Erythroblast (primary cell): ENCODE measurements at regions not wholly inside any gene's neighbourhood (a gene's known extent, or its start where the extent isn't known, plus 50 kb on each side); places are given as distances from the start of the nearest gene placed in this dataset.

Experiments
- DNase-seq, 2 experiments: peaks; one replicate each; lab custom pipeline; 2025; lab: John Stamatoyannopoulos, UW
- GATA1 ChIP-seq: IDR thresholded peaks from 2 replicates; pipeline ENCODE4 v1.6.1; 2011; ENCODE audit warnings: low read depth, mild to moderate bottlenecking, control low read depth, low read length, moderate library complexity
- POLR2A ChIP-seq: IDR thresholded peaks from 2 replicates; pipeline ENCODE4 v1.6.1; 2011; ENCODE audit warnings: mild to moderate bottlenecking, low read length

GRCh38 chr9:515665-516064, 301.0 kb downstream of the DOCK8 start:
- no peak for DNase-seq
- TF ChIP-seq POLR2A (no peak), GATA1 (no peak)

DNA sequence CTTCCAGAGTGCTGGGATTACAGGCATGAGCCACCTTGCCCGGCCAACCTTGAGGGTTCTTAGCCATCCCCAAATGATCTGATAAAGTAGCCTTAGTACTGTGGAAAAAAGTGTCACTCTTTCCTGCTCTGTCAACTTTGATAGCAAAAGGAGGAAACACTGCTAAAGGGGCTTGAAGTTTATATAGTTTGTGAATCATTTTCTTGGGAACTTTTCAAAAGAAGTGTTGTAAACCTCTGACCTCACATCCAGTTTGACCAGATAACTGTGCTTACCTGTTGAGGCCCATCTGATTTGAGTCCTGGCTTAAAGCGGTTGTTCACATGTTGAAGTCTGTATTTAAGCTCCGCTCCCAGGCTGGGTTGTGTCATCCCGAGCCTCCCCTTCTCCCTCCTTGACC, 303.3 kb downstream of the DOCK8 start:
- TF ChIP-seq POLR2A: no peak
- no peak for TF ChIP-seq GATA1
- DNase-seq: no peak

GRCh38 chr9:518540-518939, 303.9 kb downstream of the DOCK8 start:
- no peak for TF ChIP-seq POLR2A
- no peak for TF ChIP-seq GATA1
- DNase-seq: no peak

DNA sequence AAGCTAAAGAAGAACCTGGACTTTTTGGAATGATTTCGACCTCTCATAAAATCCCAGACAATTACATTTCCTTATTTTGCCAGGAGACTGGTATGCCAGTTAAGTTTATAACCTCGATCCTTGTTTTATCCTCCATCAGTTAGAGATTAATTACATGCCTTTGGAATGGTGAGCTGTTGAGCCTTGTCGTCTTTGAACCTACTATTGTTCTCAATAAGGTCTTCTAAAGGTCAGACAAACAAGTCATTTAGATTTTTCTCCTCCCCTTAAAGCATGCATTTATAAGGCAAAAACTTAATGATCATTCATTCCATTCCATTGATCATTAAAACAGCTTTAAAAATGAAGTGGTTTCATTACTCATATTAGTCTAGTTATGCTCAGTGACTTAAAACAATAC, 304.9 kb downstream of the DOCK8 start:
- TF ChIP-seq GATA1: no peak
- no peak for TF ChIP-seq POLR2A
- no peak for DNase-seq

GRCh38 chr9:520302-520701, 305.6 kb downstream of the DOCK8 start:
- TF ChIP-seq POLR2A: no peak
- no peak for TF ChIP-seq GATA1
- DNase-seq: no peak

DNA sequence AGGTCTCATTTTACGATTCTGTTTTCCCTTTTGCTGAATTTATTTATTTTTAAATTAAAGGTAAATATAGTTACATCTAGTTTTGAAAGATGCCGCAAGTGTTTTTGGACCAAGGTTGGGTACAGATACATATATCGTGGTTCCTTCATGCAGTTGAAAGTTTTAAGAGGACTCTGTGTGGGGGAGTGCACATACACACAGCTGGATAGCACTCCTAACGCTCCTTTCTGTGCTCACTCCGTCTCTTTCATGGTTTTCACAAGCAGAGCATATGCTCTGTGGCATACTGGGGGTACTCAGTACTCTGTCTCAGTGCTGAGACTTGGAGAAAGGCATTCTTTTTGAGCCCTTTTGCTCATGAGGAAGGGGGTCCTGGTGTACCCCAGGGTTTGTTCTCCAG, 307.5 kb downstream of the DOCK8 start:
- TF ChIP-seq GATA1: no peak
- TF ChIP-seq POLR2A: no peak
- no peak for DNase-seq

GRCh38 chr9:522658-523057, 308.0 kb downstream of the DOCK8 start:
- DNase-seq: no peak
- TF ChIP-seq GATA1 (no peak), POLR2A (no peak)

GRCh38 chr9:523444-523843, 308.8 kb downstream of the DOCK8 start:
- TF ChIP-seq GATA1: no peak
- TF ChIP-seq POLR2A: no peak
- no peak for DNase-seq

- DNase-seq: no peak
- TF ChIP-seq GATA1: no peak
- no peak for TF ChIP-seq POLR2A
Measured at GRCh38 chr9:524008-524407, 309.3 kb downstream of the DOCK8 start.

DNA sequence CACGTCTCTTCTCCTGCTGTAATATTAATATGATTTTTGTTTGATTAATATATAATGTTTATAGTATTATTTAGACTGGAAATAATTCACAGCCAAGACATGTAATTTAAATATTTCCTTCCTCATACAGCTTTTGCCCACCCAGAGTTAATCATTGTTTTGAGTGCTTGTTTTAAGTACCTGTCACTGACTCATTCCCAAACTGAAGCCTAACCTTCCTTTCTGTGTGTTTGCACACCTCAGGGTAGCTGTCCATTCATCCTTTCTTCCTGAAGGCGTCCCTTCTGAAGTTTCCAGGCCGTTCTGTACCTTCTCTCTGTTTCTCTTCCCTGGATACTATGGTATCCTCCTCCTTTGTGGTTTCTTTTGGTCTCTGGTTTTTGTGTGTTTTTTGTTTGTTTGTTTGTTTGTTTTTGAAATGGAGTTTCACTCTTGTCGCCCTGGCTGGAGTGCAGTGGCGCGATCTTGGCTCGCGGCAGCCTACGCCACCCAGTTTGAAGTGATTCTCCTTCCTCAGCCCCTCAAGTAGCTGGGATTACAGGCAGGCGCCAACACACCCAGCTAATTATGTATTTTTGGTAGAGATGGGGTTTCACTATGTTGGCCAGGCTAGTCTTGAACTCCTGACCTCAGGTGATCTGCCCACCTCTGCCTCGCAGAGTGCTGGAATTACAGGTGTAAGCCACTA, 312.4 kb downstream of the DOCK8 start:
- DNase-seq: no peak
- TF ChIP-seq POLR2A (no peak), GATA1 (no peak)

DNA sequence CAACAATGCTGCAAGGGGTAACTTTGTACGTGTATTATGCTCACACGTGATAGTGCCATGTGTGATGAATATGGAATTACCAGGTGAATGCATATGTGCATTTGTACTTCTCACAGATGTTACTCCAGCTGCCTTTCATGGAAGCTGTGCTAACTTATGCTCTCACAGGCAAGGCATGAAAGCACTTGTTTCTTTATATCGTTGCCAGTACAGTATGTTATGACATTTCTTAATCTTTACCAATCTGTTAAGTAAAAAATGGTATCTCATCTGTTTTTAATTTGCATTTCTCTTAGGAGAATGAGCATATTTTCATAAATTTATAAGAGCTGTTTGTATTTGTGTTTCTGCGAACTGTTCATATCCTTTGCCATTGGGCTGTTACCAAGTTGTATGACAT, 311.8 kb upstream of the DMRT1 start:
- no peak for DNase-seq
- TF ChIP-seq POLR2A (no peak), GATA1 (no peak)

- no peak for DNase-seq
Measured at GRCh38 chr9:530681-531080, 310.8 kb upstream of the DMRT1 start.

DNA sequence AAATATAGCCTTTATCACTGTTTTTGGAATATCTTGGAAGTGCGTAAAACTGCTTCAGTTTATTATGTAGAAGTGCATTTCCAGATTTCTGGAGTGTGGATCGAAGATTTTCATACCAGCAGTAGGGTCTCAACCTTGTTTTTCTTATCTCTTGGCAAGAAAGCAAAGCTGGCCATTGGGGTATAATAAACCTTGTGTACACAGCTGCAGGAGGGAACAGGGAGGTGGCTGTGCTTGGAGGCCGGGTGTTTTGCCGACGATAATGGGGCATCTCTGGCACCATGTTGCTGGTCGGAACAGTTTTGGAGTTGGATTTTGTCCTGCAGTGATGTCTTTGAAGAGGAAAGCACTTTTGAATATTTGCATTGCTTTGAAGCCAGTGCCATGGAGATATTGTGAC, 308.8 kb upstream of the DMRT1 start:
- TF ChIP-seq POLR2A (no peak), GATA1 (no peak)
- no peak for DNase-seq

More at GRCh38 chr9:530681-531080, 310.8 kb upstream of the DMRT1 start:
- TF ChIP-seq POLR2A: no peak
- no peak for TF ChIP-seq GATA1

GRCh38 chr9:534886-535285, 306.6 kb upstream of the DMRT1 start:
- DNase-seq: no peak

DNA sequence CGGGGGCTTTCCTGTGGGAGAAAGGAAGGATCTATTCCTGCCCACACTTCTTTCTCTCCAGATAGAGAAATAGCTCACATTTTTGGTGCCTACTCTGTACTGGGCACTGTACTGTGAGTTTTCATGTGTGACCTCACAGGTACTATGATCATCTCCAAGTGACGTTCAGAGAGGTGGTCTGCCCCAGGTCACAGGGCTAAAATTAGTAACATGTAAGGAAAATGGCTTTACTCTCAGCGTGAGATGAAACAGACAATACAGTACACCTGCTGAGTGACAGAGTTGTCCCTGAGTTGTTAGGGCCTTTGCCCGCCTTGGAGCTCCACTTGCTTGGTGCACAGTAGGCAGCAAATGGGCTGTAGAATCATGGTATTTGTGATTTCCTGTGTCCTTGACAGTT, 306.1 kb upstream of the DMRT1 start:
- DNase-seq: no peak
- TF ChIP-seq POLR2A (no peak), GATA1 (no peak)

More at GRCh38 chr9:534886-535285, 306.6 kb upstream of the DMRT1 start:
- TF ChIP-seq GATA1 (no peak), POLR2A (no peak)
